IPS-NIHi7 (cell line): ENCODE measurements at regions not wholly inside any gene's neighbourhood (a gene's known extent, or its start where the extent isn't known, plus 50 kb on each side); places are given as distances from the start of the nearest gene placed in this dataset.

Source experiments
- DNase-seq: peaks from one replicate; pipeline ENCODE4 v3.0.0; 2012; ENCODE audit warnings: mixed read lengths; ENCODE audit errors: extremely low spot score

- peak; percentile 92 for DNase-seq
These were observed 212.9 kb upstream of the ARID1B start for GRCh38 chr6:156564127-156564806.

GRCh38 chr6:156563714-156564113, 213.5 kb upstream of the ARID1B start:
- no peak for DNase-seq

- DNase-seq: no peak
These were observed 214.5 kb upstream of the ARID1B start for GRCh38 chr6:156562636-156563035.

- DNase-seq: no peak
These were observed 215.2 kb upstream of the ARID1B start for GRCh38 chr6:156562019-156562418.

- no peak for DNase-seq
These were observed 216.7 kb upstream of the ARID1B start for GRCh38 chr6:156560476-156560875.

GRCh38 chr6:156559162-156559690, 218.0 kb upstream of the ARID1B start:
- DNase-seq: no peak

GRCh38 chr6:156557911-156558259, 219.3 kb upstream of the ARID1B start:
- no peak for DNase-seq

- peak; percentile 81 for DNase-seq
These were observed 219.8 kb upstream of the ARID1B start for GRCh38 chr6:156557251-156557910.

GRCh38 chr6:156556811-156557210, 220.4 kb upstream of the ARID1B start:
- no peak for DNase-seq

GRCh38 chr6:156555116-156555515, 222.1 kb upstream of the ARID1B start:
- no peak for DNase-seq

GRCh38 chr6:156554160-156554559, 223.0 kb upstream of the ARID1B start:
- DNase-seq: no peak

- DNase-seq: no peak
These were observed 224.3 kb upstream of the ARID1B start for GRCh38 chr6:156552849-156553248.

GRCh38 chr6:156550949-156551348, 226.2 kb upstream of the ARID1B start:
- no peak for DNase-seq

GRCh38 chr6:156545931-156546330, 231.2 kb upstream of the ARID1B start:
- no peak for DNase-seq

GRCh38 chr6:156545021-156545420, 232.2 kb upstream of the ARID1B start:
- no peak for DNase-seq

GRCh38 chr6:156544046-156544445, 233.1 kb upstream of the ARID1B start:
- no peak for DNase-seq

GRCh38 chr6:156543431-156543830, 233.7 kb upstream of the ARID1B start:
- DNase-seq: no peak

GRCh38 chr6:156538875-156539660, 238.1 kb upstream of the ARID1B start:
- peak; percentile 55 for DNase-seq

- peak; percentile 30 for DNase-seq
These were observed 242.6 kb upstream of the ARID1B start for GRCh38 chr6:156534594-156534993.

- DNase-seq: no peak
These were observed 243.2 kb upstream of the ARID1B start for GRCh38 chr6:156533872-156534524.

GRCh38 chr6:156526081-156526480, 251.1 kb upstream of the ARID1B start:
- DNase-seq: no peak

- DNase-seq: no peak
These were observed 251.6 kb upstream of the ARID1B start for GRCh38 chr6:156525541-156525940.
